ENCODE measurements at regions not wholly inside any gene's neighbourhood (a gene's known extent, or its start where the extent isn't known, plus 50 kb on each side); places are given as distances from the start of the nearest gene placed in this dataset.

- no peak overlapping the region for H3K4me2 ChIP-seq (ENCODE audit: low read length)
- H3K36me3 ChIP-seq (ENCODE audit: insufficient read depth, low read length): no peaks in the 10 kb centered on the region
- no peaks in the 10 kb centered on the region for H3F3A ChIP-seq (ENCODE audit: insufficient read depth, low read length, poor library complexity, severe bottlenecking)
- H3K27ac ChIP-seq (ENCODE audit: low read length): no peak overlapping the region
- TF ChIP-seq, protein P1, sequence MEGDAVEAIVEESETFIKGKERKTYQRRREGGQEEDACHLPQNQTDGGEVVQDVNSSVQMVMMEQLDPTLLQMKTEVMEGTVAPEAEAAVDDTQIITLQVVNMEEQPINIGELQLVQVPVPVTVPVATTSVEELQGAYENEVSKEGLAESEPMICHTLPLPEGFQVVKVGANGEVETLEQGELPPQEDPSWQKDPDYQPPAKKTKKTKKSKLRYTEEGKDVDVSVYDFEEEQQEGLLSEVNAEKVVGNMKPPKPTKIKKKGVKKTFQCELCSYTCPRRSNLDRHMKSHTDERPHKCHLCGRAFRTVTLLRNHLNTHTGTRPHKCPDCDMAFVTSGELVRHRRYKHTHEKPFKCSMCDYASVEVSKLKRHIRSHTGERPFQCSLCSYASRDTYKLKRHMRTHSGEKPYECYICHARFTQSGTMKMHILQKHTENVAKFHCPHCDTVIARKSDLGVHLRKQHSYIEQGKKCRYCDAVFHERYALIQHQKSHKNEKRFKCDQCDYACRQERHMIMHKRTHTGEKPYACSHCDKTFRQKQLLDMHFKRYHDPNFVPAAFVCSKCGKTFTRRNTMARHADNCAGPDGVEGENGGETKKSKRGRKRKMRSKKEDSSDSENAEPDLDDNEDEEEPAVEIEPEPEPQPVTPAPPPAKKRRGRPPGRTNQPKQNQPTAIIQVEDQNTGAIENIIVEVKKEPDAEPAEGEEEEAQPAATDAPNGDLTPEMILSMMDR (IDR thresholded peaks at IDR 0.05; ENCODE audit: poor library complexity, severe bottlenecking): no peak
- no peak for TF ChIP-seq EP300 (conservative IDR thresholded peaks at IDR 0.05; ENCODE audit: poor library complexity, severe bottlenecking)
- no peak for TF ChIP-seq EZH2 (IDR thresholded peaks at IDR 0.05; ENCODE audit: borderline replicate concordance, insufficient read depth, low read length, poor library complexity, severe bottlenecking)
- TF ChIP-seq, protein P2, sequence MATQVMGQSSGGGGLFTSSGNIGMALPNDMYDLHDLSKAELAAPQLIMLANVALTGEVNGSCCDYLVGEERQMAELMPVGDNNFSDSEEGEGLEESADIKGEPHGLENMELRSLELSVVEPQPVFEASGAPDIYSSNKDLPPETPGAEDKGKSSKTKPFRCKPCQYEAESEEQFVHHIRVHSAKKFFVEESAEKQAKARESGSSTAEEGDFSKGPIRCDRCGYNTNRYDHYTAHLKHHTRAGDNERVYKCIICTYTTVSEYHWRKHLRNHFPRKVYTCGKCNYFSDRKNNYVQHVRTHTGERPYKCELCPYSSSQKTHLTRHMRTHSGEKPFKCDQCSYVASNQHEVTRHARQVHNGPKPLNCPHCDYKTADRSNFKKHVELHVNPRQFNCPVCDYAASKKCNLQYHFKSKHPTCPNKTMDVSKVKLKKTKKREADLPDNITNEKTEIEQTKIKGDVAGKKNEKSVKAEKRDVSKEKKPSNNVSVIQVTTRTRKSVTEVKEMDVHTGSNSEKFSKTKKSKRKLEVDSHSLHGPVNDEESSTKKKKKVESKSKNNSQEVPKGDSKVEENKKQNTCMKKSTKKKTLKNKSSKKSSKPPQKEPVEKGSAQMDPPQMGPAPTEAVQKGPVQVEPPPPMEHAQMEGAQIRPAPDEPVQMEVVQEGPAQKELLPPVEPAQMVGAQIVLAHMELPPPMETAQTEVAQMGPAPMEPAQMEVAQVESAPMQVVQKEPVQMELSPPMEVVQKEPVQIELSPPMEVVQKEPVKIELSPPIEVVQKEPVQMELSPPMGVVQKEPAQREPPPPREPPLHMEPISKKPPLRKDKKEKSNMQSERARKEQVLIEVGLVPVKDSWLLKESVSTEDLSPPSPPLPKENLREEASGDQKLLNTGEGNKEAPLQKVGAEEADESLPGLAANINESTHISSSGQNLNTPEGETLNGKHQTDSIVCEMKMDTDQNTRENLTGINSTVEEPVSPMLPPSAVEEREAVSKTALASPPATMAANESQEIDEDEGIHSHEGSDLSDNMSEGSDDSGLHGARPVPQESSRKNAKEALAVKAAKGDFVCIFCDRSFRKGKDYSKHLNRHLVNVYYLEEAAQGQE (IDR thresholded peaks at IDR 0.05; ENCODE audit: borderline replicate concordance): no peak
- TF ChIP-seq POLR2AphosphoS5 (IDR thresholded peaks at IDR 0.05): no peak
- no peak for TF ChIP-seq RAD21 (conservative IDR thresholded peaks at IDR 0.05)
- TF ChIP-seq MXI1 (conservative IDR thresholded peaks at IDR 0.05; ENCODE audit: poor library complexity, severe bottlenecking): no peak
- no peak for TF ChIP-seq TAF1 (IDR thresholded peaks at IDR 0.05; ENCODE audit: low read depth)
- no peak for TF ChIP-seq SMC3 (conservative IDR thresholded peaks at IDR 0.05; ENCODE audit: poor library complexity)
- no peaks in the 10 kb centered on the region for H3K79me2 ChIP-seq (replicated peaks; ENCODE audit: insufficient read depth, low read length)
- no peaks in the 10 kb centered on the region for H4K20me1 ChIP-seq (ENCODE audit: insufficient read depth)
- no peaks in the 10 kb centered on the region for H3K9me3 ChIP-seq (ENCODE audit: low read length)
- H2AFZ ChIP-seq (ENCODE audit: low read depth, low read length): no peak overlapping the region
- H3K9me2 ChIP-seq (ENCODE audit: insufficient read depth, low read length): no peaks in the 10 kb centered on the region
- H3K4me3 ChIP-seq (ENCODE audit: low read length): no peak overlapping the region
- H3K27me3 ChIP-seq (ENCODE audit: insufficient read depth, low read depth, low read length): peaks cover 25% of the 10 kb centered on the region
- H3K9ac ChIP-seq (ENCODE audit: low read length): no peak overlapping the region
Measured at GRCh38 chr12:130051900-130052299, 110.4 kb upstream of the FZD10 start.

DNA sequence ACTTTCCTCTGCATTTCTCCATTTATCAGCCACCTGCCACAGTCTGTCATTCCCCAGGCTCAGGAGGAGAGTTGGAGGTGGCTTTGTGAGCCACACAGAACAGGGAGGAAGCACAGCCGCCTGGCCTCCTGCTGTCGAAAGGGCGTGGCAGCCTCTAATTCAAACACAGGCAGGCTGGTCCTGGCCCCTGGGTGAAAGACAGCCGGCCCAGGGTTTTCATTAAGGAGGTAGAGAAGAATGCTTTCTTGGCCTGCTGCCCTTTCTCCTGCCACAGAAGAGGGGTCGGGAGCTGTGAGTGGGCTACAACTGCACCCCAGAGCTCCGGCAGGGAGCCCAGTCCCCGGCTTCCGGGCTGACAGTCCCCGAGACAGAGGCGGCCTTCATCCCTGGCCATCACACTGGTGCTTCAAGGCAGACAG is 108.6 kb upstream of the FZD10 start:
- Histone ChIP-seq H3K4me3 (ENCODE audit: low read length) (no peak overlapping the region), H3K79me2 (replicated peaks; ENCODE audit: insufficient read depth, low read length) (no peaks in the 10 kb centered on the region), H4K20me1 (ENCODE audit: insufficient read depth) (no peaks in the 10 kb centered on the region), H3K27me3 (ENCODE audit: insufficient read depth, low read depth, low read length) (peaks cover 25% of the 10 kb centered on the region), H3K36me3 (ENCODE audit: insufficient read depth, low read length) (no peaks in the 10 kb centered on the region), H2AFZ (ENCODE audit: low read depth, low read length) (no peak overlapping the region), H3K4me2 (ENCODE audit: low read length) (no peak overlapping the region), H3K9me3 (ENCODE audit: low read length) (no peaks in the 10 kb centered on the region), H3K9me2 (ENCODE audit: insufficient read depth, low read length) (no peaks in the 10 kb centered on the region), H3K9ac (ENCODE audit: low read length) (no peak overlapping the region), H3K27ac (ENCODE audit: low read length) (no peak overlapping the region), H3F3A (ENCODE audit: insufficient read depth, low read length, poor library complexity, severe bottlenecking) (no peaks in the 10 kb centered on the region)
- no peak for TF ChIP-seq RAD21 (conservative IDR thresholded peaks at IDR 0.05)
- TF ChIP-seq, protein P2 (IDR thresholded peaks at IDR 0.05; ENCODE audit: borderline replicate concordance): no peak
- TF ChIP-seq POLR2AphosphoS5 (IDR thresholded peaks at IDR 0.05): no peak
- TF ChIP-seq EZH2 (IDR thresholded peaks at IDR 0.05; ENCODE audit: borderline replicate concordance, insufficient read depth, low read length, poor library complexity, severe bottlenecking): no peak
- no peak for TF ChIP-seq MXI1 (conservative IDR thresholded peaks at IDR 0.05; ENCODE audit: poor library complexity, severe bottlenecking)
- no peak for TF ChIP-seq TAF1 (IDR thresholded peaks at IDR 0.05; ENCODE audit: low read depth)
- no peak for TF ChIP-seq EP300 (conservative IDR thresholded peaks at IDR 0.05; ENCODE audit: poor library complexity, severe bottlenecking)
- TF ChIP-seq SMC3 (conservative IDR thresholded peaks at IDR 0.05; ENCODE audit: poor library complexity): no peak
- TF ChIP-seq, protein P1 (IDR thresholded peaks at IDR 0.05; ENCODE audit: poor library complexity, severe bottlenecking): no peak

Measured in neural cell (in vitro differentiated cells).